RKO (cell line): ENCODE measurements at regions not wholly inside any gene's neighbourhood (a gene's known extent, or its start where the extent isn't known, plus 50 kb on each side); places are given as distances from the start of the nearest gene placed in this dataset.

Experiments used
- DNase-seq: peaks from one replicate; pipeline ENCODE4 v3.0.0-alpha.2; 2016; ENCODE audit warnings: low spot score

GRCh38 chr10:59595593-59595992 lies 114.1 kb downstream of the SLC16A9 start:
- no peak for DNase-seq

- no peak for DNase-seq
Observed at GRCh38 chr10:59593768-59594167, 115.9 kb downstream of the SLC16A9 start.

- no peak for DNase-seq
Observed at GRCh38 chr10:59589796-59590195, 119.9 kb downstream of the SLC16A9 start.

GRCh38 chr10:59588791-59589190 lies 120.9 kb downstream of the SLC16A9 start:
- no peak for DNase-seq

- no peak for DNase-seq
Observed at GRCh38 chr10:59587756-59588140, 121.9 kb downstream of the SLC16A9 start.

- no peak for DNase-seq
Observed at GRCh38 chr10:59587083-59587755, 122.4 kb downstream of the SLC16A9 start.

GRCh38 chr10:59586407-59586891 lies 123.2 kb downstream of the SLC16A9 start:
- DNase-seq: no peak

- DNase-seq: no peak
Observed at GRCh38 chr10:59585046-59585700, 124.5 kb downstream of the SLC16A9 start.

GRCh38 chr10:59582780-59583179 lies 126.9 kb downstream of the SLC16A9 start:
- no peak for DNase-seq

GRCh38 chr10:59582058-59582457 lies 127.6 kb downstream of the SLC16A9 start:
- DNase-seq: no peak

GRCh38 chr10:59580026-59580863 lies 129.4 kb downstream of the SLC16A9 start:
- peak; percentile 46 for DNase-seq

GRCh38 chr10:59578741-59579140 lies 130.9 kb downstream of the SLC16A9 start:
- no peak for DNase-seq

- no peak for DNase-seq
Observed at GRCh38 chr10:59577984-59578383, 131.7 kb downstream of the SLC16A9 start.

GRCh38 chr10:59575269-59575668 lies 134.4 kb downstream of the SLC16A9 start:
- DNase-seq: no peak

- DNase-seq: no peak
Observed at GRCh38 chr10:59563531-59563930, 146.1 kb downstream of the SLC16A9 start.

GRCh38 chr10:59562126-59562525 lies 147.5 kb downstream of the SLC16A9 start:
- no peak for DNase-seq

GRCh38 chr10:59561477-59562121 lies 148.1 kb downstream of the SLC16A9 start:
- peak; percentile 18 for DNase-seq

- no peak for DNase-seq
Observed at GRCh38 chr10:59560990-59561389, 148.7 kb downstream of the SLC16A9 start.

- DNase-seq: no peak
Observed at GRCh38 chr10:59560161-59560560, 149.5 kb downstream of the SLC16A9 start.

- no peak for DNase-seq
Observed at GRCh38 chr10:59558066-59558465, 151.6 kb downstream of the SLC16A9 start.

GRCh38 chr10:59557642-59558041 lies 152.0 kb downstream of the SLC16A9 start:
- DNase-seq: no peak

- DNase-seq: no peak
Observed at GRCh38 chr10:59557052-59557451, 152.6 kb downstream of the SLC16A9 start.
